SIG-M5 (cell line): ENCODE measurements at regions not wholly inside any gene's neighbourhood (a gene's known extent, or its start where the extent isn't known, plus 50 kb on each side); places are given as distances from the start of the nearest gene placed in this dataset.
"Not testable (repeated sequence)": the region's sequence is repeated elsewhere in the genome, so short reads cannot be mapped to it uniquely, and the experiment has no call there.

Experiments used
- DNase-seq: peaks from one replicate; lab custom pipeline; 2025; lab: John Stamatoyannopoulos, UW

- no peak for DNase-seq
These were observed 177.1 kb upstream of the SULF2 start for GRCh38 chr20:47962286-47962963.

- no peak for DNase-seq
These were observed 175.7 kb upstream of the SULF2 start for GRCh38 chr20:47960769-47961541.

GRCh38 chr20:47960277-47960676 lies 175.0 kb upstream of the SULF2 start:
- no peak for DNase-seq

GRCh38 chr20:47957989-47958801 lies 172.9 kb upstream of the SULF2 start:
- not testable (repeated sequence) for DNase-seq

- no peak for DNase-seq
These were observed 171.9 kb upstream of the SULF2 start for GRCh38 chr20:47957135-47957534.

- no peak for DNase-seq
These were observed 171.2 kb upstream of the SULF2 start for GRCh38 chr20:47956268-47956995.

- DNase-seq: no peak
These were observed 168.2 kb upstream of the SULF2 start for GRCh38 chr20:47953471-47953870.

GRCh38 chr20:47952023-47952564 lies 166.8 kb upstream of the SULF2 start:
- no peak for DNase-seq

- no peak for DNase-seq
These were observed 166.3 kb upstream of the SULF2 start for GRCh38 chr20:47951521-47951971.

GRCh38 chr20:47950913-47951283 lies 165.6 kb upstream of the SULF2 start:
- DNase-seq: no peak

GRCh38 chr20:47950124-47950912 lies 165.0 kb upstream of the SULF2 start:
- no peak for DNase-seq

- no peak for DNase-seq
These were observed 163.9 kb upstream of the SULF2 start for GRCh38 chr20:47949230-47949629.

- no peak for DNase-seq
These were observed 159.4 kb upstream of the SULF2 start for GRCh38 chr20:47944682-47945081.

GRCh38 chr20:47941869-47942268 lies 156.6 kb upstream of the SULF2 start:
- no peak for DNase-seq

GRCh38 chr20:47940101-47940813 lies 155.0 kb upstream of the SULF2 start:
- DNase-seq: no peak

- DNase-seq: no peak
These were observed 151.3 kb upstream of the SULF2 start for GRCh38 chr20:47936612-47937011.

GRCh38 chr20:47934761-47935160 lies 149.5 kb upstream of the SULF2 start:
- DNase-seq: no peak

- no peak for DNase-seq
These were observed 146.2 kb upstream of the SULF2 start for GRCh38 chr20:47931443-47931842.

GRCh38 chr20:47931002-47931401 lies 145.7 kb upstream of the SULF2 start:
- DNase-seq: no peak
